Left colon (tissue), 2 donors: ENCODE measurements at regions not wholly inside any gene's neighbourhood (a gene's known extent, or its start where the extent isn't known, plus 50 kb on each side); places are given as distances from the start of the nearest gene placed in this dataset.
"Not testable (repeated sequence)": the region's sequence is repeated elsewhere in the genome, so short reads cannot be mapped to it uniquely, and the experiment has no call there.

Source experiments
- ATAC-seq: fragments of 200-7000 bp; cut with Tn5 transposase; one replicate; pipeline ENCODE4 v1.9.1; 2020; ENCODE audit warnings: mild to moderate bottlenecking, moderate library complexity
- DNase-seq, 2 donors: peaks; one replicate each; pipeline ENCODE4 v3.0.0-alpha.2; 2020
- intact Hi-C, 2 donors: fragments of 100-400 bp; cut with DNase I in 1 of 2; cut with micrococcal nuclease in 1 of 2; formaldehyde crosslinking; loops; one replicate each; pipeline versions ENCODE4 v1.11.2 to v1.14.0; 2022; cut with DNase I, micrococcal nuclease
- donor health status: DM: no; HTN: no; CAD: no.
- donor health status: DM: yes; HTN: yes; CAD: no.

GRCh38 chr12:12009749-12010276 is 60.9 kb upstream of the BCL2L14 start:
- DNase-seq, ATAC-seq: not testable (repeated sequence)
- intact Hi-C loops, result loop anchor here in 1 of 2 donors (10.0 kb wide), 1 partner anchor 115 kb away; no protein-coding TSS in a partner anchor

GRCh38 chr12:12010277-12011039 is 60.3 kb upstream of the BCL2L14 start:
- peak; percentile 25 for ATAC-seq
- intact Hi-C loops, result loop anchor here in 1 of 2 donors (10.0 kb wide), 1 partner anchor 116 kb away; no protein-coding TSS in a partner anchor

DNA sequence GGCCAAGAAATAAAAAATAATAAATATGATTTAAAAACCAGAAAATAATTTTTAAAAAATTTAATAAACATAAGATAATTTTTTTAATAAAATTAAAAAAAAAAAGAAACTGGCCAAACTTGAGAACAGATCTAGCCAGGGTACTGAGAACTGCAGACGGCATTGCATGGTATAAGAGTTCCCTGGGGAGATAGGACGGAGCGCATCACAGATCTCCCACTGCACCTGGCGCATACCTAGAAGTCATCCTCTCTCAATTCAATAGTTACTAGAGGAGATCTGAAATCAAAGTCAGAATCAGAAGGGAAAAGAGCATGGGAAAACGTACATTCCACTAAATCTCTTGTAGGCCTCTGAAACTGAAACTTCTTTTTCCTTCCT is 58.9 kb upstream of the BCL2L14 start:
- intact Hi-C loops, result loop anchor here in 1 of 2 donors (10.0 kb wide), 1 partner anchor 117 kb away; no protein-coding TSS in a partner anchor
- ATAC-seq, result no peak
- no peak for DNase-seq

More at GRCh38 chr12:12010277-12011039, 60.3 kb upstream of the BCL2L14 start:
- peak; percentile 40 to 59 for DNase-seq

DNA sequence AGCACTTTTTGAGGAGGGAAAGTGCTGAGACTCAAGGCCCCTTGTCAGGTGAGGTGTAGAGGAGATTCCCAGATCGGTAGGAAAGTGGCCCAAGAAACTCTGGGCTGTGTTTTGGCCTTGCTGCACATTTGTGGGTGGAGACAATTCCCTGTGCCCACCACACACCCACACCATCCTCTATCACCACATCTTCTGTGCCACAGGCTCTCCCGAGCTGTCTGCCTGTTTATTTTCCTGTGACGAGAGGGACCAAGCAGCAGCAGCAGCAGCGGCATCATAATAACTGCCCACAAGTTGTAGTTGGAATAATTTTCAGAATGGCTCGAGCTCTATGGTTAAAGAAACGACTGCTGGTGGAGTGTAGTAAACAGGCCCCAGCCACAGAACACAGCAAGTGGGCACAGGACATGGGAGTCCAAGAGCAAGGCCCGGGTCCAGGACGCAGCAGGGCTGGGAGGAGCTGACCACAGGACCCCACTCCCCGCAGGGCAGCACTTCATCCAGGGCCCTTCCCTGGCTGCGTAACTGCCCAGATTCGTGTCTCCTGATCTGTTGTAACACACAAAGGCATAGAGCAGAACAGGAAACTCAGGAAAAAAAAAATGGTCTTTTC is 55.6 kb upstream of the BCL2L14 start:
- DNase-seq (no peak), ATAC-seq (no peak)
- intact Hi-C loops, result loop anchor here in 1 of 2 donors (10.0 kb wide), 1 partner anchor 120 kb away; no protein-coding TSS in a partner anchor

- DNase-seq (no peak), ATAC-seq (no peak)
- intact Hi-C loops, result loop anchor here in 1 of 2 donors (10.0 kb wide), 1 partner anchor 122 kb away; no protein-coding TSS in a partner anchor
Observed at GRCh38 chr12:12016284-12017100, 54.2 kb upstream of the BCL2L14 start.

GRCh38 chr12:12017135-12017581 is 53.6 kb upstream of the BCL2L14 start:
- no peak for DNase-seq
- ATAC-seq, result no peak
- intact Hi-C loops, result loop anchor here in 1 of 2 donors (10.0 kb wide), 1 partner anchor 122 kb away; no protein-coding TSS in a partner anchor

DNA sequence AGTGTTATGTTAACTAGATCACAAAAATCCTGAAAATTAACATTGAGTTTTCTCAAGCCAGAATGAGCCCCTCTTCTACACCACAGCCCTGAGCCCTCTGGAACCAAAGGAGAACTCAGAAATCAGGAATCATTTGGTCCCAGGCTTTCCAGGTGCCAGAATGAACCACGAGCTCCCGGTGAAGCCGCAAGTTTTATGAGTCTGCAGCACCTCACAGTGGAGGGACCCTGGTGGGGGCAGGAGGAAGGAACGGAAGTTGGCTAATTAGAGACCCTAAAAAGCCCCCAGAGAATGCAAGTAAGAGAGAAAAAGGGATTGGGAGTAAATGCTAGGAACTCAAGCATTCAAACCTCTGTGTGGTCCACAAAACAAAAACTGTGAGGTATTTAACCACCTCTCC is 52.9 kb upstream of the BCL2L14 start:
- intact Hi-C loops, result loop anchor here in 1 of 2 donors (10.0 kb wide), 1 partner anchor 123 kb away; no protein-coding TSS in a partner anchor
- no peak for ATAC-seq
- DNase-seq, result no peak

DNA sequence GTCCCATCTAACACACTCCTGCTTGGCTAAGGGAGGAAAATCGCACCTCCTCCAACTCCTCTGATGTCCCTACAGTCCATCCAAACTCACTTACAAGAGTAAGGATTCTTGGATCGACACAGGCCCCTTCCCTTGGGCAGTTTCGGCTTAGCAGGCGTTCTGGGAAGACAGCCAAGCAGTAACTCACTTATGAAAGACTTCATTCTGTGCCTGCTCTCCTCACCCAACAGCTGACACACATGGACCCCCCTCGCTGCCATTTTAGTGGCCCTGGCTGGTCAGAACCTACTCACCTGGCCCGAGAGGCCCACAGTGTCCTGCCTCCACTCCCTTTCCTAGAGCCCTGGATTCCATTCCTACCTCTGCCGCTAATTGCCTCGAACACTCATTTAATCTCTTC is 52.3 kb upstream of the BCL2L14 start:
- intact Hi-C loops, result loop anchor here in 1 of 2 donors (10.0 kb wide), 1 partner anchor 124 kb away; no protein-coding TSS in a partner anchor
- ATAC-seq, result no peak
- no peak for DNase-seq

GRCh38 chr12:12019881-12020280 is 50.9 kb upstream of the BCL2L14 start:
- ATAC-seq (no peak), DNase-seq (no peak)
- intact Hi-C loops, result loop anchor here in 1 of 2 donors (10.0 kb wide), 1 partner anchor 125 kb away; no protein-coding TSS in a partner anchor

GRCh38 chr12:12020762-12021161 is 50.0 kb upstream of the BCL2L14 start:
- no peak for ATAC-seq
- intact Hi-C loops, result no loop called here
- DNase-seq, result no peak
